GM18526 (cell line): ENCODE measurements at regions not wholly inside any gene's neighbourhood (a gene's known extent, or its start where the extent isn't known, plus 50 kb on each side); places are given as distances from the start of the nearest gene placed in this dataset.

ENCODE experiments used
- POLR2A ChIP-seq: IDR thresholded peaks from 3 replicates; pipeline ENCODE4 v1.6.1; 2011; ENCODE audit not compliant: insufficient read length; ENCODE audit errors: extremely low read depth

DNA sequence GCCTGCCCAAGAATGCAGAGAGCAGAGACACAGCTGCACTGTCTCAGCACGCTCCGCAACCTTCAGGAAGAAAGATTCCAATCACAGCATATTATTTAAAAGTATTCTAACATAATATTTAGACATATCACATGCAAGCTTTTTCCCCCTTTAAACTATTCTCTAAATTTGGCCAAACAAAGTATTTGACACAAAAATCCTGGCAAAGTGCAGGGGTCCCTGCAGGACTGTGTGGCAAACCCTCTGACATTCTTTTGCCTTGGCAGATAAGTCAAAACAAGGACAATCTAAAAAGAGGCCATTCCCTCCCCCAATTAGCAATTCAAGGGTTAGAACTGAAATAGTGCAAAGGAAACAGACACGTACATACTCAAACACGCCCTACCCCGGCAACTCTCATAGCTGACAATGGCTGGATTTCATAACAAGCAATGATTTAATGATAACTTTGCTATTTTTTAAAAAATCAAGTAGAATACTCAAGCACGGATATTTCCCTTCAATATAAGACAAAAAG lies 225.3 kb downstream of the MRPL39 start:
- TF ChIP-seq POLR2A: no peak

DNA sequence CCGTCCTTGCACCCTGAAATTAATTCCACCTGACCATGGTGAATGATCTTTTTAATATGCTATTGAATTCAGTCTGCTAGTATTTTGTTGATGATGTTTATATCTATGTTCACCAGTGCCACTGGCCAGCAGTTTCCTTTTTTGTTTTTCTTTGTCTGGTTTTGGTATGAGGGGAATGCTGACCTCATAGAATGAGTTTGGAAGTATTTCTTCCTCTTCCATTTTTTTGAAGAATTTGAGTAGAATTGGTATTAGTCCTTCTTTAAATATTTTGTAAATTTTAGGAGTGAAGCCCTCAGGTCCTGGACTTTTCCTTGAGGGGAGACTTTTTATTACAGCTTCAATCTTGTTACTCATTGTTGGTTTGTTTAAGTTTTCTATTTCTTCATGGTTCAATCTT lies 231.6 kb downstream of the MRPL39 start:
- no peak for TF ChIP-seq POLR2A

DNA sequence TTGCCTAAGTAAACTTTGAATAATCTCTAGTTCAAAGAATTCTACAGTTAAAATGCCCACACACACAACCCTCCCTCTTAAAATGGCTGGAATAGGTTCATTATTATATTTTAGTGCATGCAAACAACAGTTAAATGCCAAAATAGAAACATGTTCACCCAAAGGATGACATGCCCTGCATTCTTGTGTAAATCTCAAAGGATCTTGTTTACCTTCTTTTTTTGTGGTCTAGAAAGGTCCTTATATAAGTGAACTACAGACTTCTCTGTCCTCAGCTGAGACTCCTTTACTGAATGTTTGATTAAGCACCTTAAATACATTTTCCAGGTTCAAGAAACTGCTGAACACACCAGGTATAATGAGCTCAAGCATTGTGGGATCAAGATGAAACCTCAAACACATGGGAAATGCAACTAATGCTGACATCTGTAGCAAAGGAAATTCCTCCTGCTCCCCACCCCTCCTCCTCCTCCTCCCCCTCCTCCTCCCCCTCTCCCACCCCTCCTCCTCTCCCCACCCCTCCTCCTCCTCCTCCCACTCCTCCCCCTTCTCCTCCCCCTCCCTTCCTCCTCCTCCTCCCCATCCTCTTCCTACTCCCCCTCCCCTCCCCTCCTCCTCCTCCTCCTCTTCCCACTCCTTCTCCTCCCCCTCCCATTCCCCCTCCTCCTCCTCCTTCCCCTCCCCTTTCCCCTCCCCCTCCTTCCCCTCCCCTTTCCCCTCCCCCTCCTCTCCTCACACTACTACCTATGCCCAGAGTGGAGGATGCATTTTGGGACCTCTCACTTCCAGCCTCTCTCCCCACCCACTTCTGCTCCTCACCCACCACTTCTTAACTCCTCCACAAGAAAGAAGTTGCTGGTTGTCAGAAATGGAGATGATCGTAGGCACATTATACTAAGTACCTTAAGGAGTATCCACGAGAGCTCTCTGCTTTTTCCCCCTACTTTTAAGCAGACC lies 233.9 kb downstream of the MRPL39 start:
- no peak for TF ChIP-seq POLR2A

- TF ChIP-seq POLR2A: no peak
These were observed 235.3 kb downstream of the MRPL39 start for GRCh38 chr21:25371841-25372425.

- TF ChIP-seq POLR2A: no peak
These were observed 237.0 kb downstream of the MRPL39 start for GRCh38 chr21:25370311-25370744.

- TF ChIP-seq POLR2A: no peak
These were observed 237.6 kb downstream of the MRPL39 start for GRCh38 chr21:25369524-25370300.

DNA sequence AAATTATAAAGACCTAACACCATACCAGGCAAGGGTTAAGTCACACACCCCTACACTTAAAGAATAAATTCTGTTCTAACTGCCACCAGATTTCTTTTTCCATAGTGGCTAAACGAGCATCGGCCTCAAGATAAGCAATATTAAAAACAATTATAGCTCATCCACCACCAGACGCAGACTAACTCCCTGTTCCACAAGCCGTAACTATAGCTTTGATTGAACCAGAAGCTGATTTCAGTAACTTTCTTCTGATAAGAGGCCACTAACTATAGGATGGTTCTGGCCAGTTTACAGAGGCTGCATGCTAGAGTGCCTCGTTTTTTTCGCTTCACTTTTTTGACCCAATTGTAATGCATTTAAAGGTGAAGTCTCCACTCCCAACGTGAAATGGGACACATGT lies 238.8 kb downstream of the MRPL39 start:
- TF ChIP-seq POLR2A: no peak

GRCh38 chr21:25366116-25366515 lies 241.2 kb downstream of the MRPL39 start:
- TF ChIP-seq POLR2A: no peak

GRCh38 chr21:25362375-25363267 lies 244.7 kb downstream of the MRPL39 start:
- no peak for TF ChIP-seq POLR2A

- no peak for TF ChIP-seq POLR2A
These were observed 245.5 kb downstream of the MRPL39 start for GRCh38 chr21:25361765-25362164.

GRCh38 chr21:25361097-25361496 lies 246.2 kb downstream of the MRPL39 start:
- no peak for TF ChIP-seq POLR2A

- TF ChIP-seq POLR2A: no peak
These were observed 246.7 kb downstream of the MRPL39 start for GRCh38 chr21:25360593-25360992.

- no peak for TF ChIP-seq POLR2A
These were observed 247.6 kb downstream of the MRPL39 start for GRCh38 chr21:25359724-25360123.

DNA sequence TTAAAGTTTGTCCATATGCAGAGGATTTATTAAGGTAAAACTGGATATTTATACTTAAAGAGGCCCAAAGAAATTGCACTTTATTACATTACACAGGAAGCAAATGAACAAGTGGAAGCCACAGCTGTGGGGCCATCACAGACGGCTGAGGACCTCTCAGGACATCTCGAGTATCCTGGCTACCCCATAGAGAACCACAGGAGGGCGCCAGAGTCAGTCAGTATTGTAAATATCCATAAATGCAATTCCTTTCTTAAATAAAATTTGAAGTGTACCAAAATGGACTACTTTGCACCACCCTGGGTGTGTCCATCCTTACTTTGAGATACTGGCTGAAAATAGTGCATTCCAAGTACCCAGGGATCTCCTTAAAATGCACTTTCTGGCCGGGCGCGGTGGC lies 257.2 kb downstream of the MRPL39 start:
- TF ChIP-seq POLR2A: no peak
